ENCODE measurements at regions not wholly inside any gene's neighbourhood (a gene's known extent, or its start where the extent isn't known, plus 50 kb on each side); places are given as distances from the start of the nearest gene placed in this dataset.

DNA sequence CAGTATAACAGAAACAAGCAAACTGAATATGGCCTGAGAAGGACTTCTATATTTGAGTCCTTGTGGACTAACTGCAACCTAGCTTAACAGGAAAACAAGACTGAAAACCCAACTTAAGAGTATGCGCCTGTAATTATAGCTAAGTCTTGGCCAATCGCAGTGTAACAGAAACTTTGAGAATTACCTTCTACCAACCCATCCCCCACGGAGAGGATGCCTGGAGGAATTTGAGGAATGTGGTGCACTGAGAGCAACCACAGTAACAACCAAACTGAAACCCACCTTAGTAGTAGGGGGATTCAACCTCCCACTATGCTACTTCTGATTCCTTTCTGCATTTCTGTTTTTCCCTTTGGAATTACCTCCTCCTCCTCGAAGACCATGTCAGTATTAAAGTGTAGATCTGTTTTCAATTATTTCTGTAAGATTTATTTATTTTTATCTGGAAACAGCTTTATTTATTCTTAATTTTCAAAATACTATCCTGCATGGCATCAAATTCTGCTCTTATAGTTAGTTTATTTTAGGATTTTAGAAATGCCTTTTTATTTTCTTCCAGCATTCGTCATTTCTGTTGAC, 393.6 kb downstream of the KCNA4 start:
- TF ChIP-seq, protein P1, sequence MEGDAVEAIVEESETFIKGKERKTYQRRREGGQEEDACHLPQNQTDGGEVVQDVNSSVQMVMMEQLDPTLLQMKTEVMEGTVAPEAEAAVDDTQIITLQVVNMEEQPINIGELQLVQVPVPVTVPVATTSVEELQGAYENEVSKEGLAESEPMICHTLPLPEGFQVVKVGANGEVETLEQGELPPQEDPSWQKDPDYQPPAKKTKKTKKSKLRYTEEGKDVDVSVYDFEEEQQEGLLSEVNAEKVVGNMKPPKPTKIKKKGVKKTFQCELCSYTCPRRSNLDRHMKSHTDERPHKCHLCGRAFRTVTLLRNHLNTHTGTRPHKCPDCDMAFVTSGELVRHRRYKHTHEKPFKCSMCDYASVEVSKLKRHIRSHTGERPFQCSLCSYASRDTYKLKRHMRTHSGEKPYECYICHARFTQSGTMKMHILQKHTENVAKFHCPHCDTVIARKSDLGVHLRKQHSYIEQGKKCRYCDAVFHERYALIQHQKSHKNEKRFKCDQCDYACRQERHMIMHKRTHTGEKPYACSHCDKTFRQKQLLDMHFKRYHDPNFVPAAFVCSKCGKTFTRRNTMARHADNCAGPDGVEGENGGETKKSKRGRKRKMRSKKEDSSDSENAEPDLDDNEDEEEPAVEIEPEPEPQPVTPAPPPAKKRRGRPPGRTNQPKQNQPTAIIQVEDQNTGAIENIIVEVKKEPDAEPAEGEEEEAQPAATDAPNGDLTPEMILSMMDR (conservative IDR thresholded peaks at IDR 0.05; ENCODE audit: low read length) = no peak
- TF ChIP-seq EZH2phosphoT487 (IDR thresholded peaks at IDR 0.05; ENCODE audit: borderline replicate concordance) = no peak

Measured in Loucy (cell line).